ENCODE measurements at regions not wholly inside any gene's neighbourhood (a gene's known extent, or its start where the extent isn't known, plus 50 kb on each side); places are given as distances from the start of the nearest gene placed in this dataset.

- ATAC-seq (no peak), DNase-seq (no peak)
- Histone ChIP-seq H3K9me3 (peaks cover 0 to 4% (median 0%) of the 10 kb centered on the region in 11 donors), H3K4me3 (no peak overlapping the region), H3K27ac (no peak overlapping the region), H3K36me3 (no peaks in the 10 kb centered on the region), H3K4me1 (peaks cover 0 to 10% (median 0%) of the 10 kb centered on the region in 9 donors), H3K27me3 (no peaks in the 10 kb centered on the region)
- no peak for TF ChIP-seq CTCF (IDR thresholded peaks at IDR 0.05)
- intact Hi-C loops (cut with DNase I): no loop called here
- WGBS, 2 donors: 69 to 97% methylated on average over 2 of the region's 2 CpGs
Measured at GRCh38 chr13:76339649-76340048, 546.6 kb downstream of the KCTD12 start.

GRCh38 chr13:76338003-76338402, 548.2 kb downstream of the KCTD12 start:
- intact Hi-C loops (cut with DNase I): no loop called here
- DNase-seq: no peak
- 61% methylated on average over 2 of the region's 2 CpGs for WGBS, 2 donors
- H3K4me3 ChIP-seq: no peak overlapping the region
- H3K4me1 ChIP-seq: peaks cover 0 to 10% (median 0%) of the 10 kb centered on the region in 9 donors
- no peaks in the 10 kb centered on the region for H3K9me3 ChIP-seq
- H3K36me3 ChIP-seq: no peaks in the 10 kb centered on the region
- H3K27me3 ChIP-seq: no peaks in the 10 kb centered on the region
- TF ChIP-seq CTCF (IDR thresholded peaks at IDR 0.05): no peak
- ATAC-seq: peak in 3 of 8 donors; percentile 55 to 78 (median 75)
- peak overlapping the region in 8 of 10 donors; percentile 7 to 75 (median 70) for H3K27ac ChIP-seq

GRCh38 chr13:76336889-76337844, 549.0 kb downstream of the KCTD12 start:
- TF ChIP-seq CTCF (IDR thresholded peaks at IDR 0.05): no peak
- peak overlapping the region in 8 of 10 donors; percentile 7 to 75 (median 70) for H3K27ac ChIP-seq
- H3K9me3 ChIP-seq: no peaks in the 10 kb centered on the region
- 45 to 50% methylated on average over 2 of the region's 2 CpGs for WGBS, 2 donors
- intact Hi-C loops (cut with DNase I): no loop called here
- no peaks in the 10 kb centered on the region for H3K27me3 ChIP-seq
- ATAC-seq (peak; percentile 63 to 97 (median 83)), DNase-seq (peak in 1 of 2 donors; percentile 19)
- H3K4me1 ChIP-seq: peaks cover 0 to 15% (median 0%) of the 10 kb centered on the region in 9 donors
- H3K36me3 ChIP-seq: no peaks in the 10 kb centered on the region
- peak overlapping the region in 1 of 10 donors; percentile 4 for H3K4me3 ChIP-seq

- no peak for DNase-seq
- ATAC-seq: no peak
- intact Hi-C loops (cut with DNase I): no loop called here
- Histone ChIP-seq H3K9me3 (no peaks in the 10 kb centered on the region), H3K4me3 (no peak overlapping the region), H3K27me3 (no peaks in the 10 kb centered on the region), H3K27ac (no peak overlapping the region), H3K4me1 (peaks cover 0 to 16% (median 0%) of the 10 kb centered on the region in 9 donors), H3K36me3 (no peaks in the 10 kb centered on the region)
- TF ChIP-seq CTCF (IDR thresholded peaks at IDR 0.05): no peak
Measured at GRCh38 chr13:76335463-76335862, 550.7 kb downstream of the KCTD12 start.
